Ovary (tissue), 7 donors: ENCODE measurements at regions not wholly inside any gene's neighbourhood (a gene's known extent, or its start where the extent isn't known, plus 50 kb on each side); places are given as distances from the start of the nearest gene placed in this dataset.

Source experiments
- DNase-seq, 5 donors: peaks; one replicate each; pipeline ENCODE4 v3.0.0-alpha.2; 2019 to 2020
- H3K27ac ChIP-seq, 2 donors: fragments of 200-600 bp; one replicate each; pipeline versions ENCODE4 v1.5.1 to v1.8.0; 2019 to 2022
- H3K27me3 ChIP-seq: fragments of 200-600 bp; one replicate; pipeline ENCODE4 v1.8.0; 2022
- H3K36me3 ChIP-seq: fragments of 200-600 bp; sonication (generic); one replicate; pipeline ENCODE4 v1.5.1; 2019
- H3K4me1 ChIP-seq: one replicate; pipeline ENCODE4 v1.8.1; 2013; ENCODE audit warnings: mild to moderate bottlenecking, moderate library complexity; ENCODE audit not compliant: insufficient read depth
- H3K4me3 ChIP-seq: fragments of 200-600 bp; sonication (generic); one replicate; pipeline ENCODE4 v1.5.1; 2017
- H3K9me3 ChIP-seq, 2 donors: fragments of 200-600 bp in 1 of 2; sonication (generic) in 1 of 2; one replicate each; pipeline versions ENCODE4 v1.5.1 to v1.8.1; 2013 to 2019; ENCODE audit warnings: mild to moderate bottlenecking in 1 of 2, moderate library complexity in 1 of 2
- CTCF ChIP-seq, 3 donors: fragments of 450-650 bp in 2 of 3; fragments of 200-600 bp in 1 of 3; IDR thresholded peaks; one replicate each; pipeline versions ENCODE4 v1.5.1 to v1.8.0; 2016 to 2022; ENCODE audit warnings: antibody characterized with exemption in 3 of 3, mild to moderate bottlenecking in 1 of 3
- EP300 ChIP-seq: sonication (generic); formaldehyde crosslinking; IDR thresholded peaks from one replicate; pipeline ENCODE4 v1.6.1; 2017; ENCODE audit warnings: antibody characterized with exemption
- POLR2A ChIP-seq: fragments of 450-650 bp; IDR thresholded peaks from one replicate; pipeline ENCODE4 v1.6.1; 2017; ENCODE audit warnings: antibody characterized with exemption, mild to moderate bottlenecking, moderate library complexity
- WGBS, 3 donors: extraction: QIAGEN DNeasy Blood & Tissue Kit in 1 of 3; methylation state at CpG; one replicate each; pipeline versions ENCODE4 v1.1.5 to v1.1.7; 2013 to 2017; 5-methylcytosine and 5-hydroxymethylcytosine counted together
- intact Hi-C, 4 donors: fragments of 100-400 bp; cut with DNase I; formaldehyde crosslinking; loops; one replicate each; pipeline versions ENCODE4 v1.11.0 to v1.15.1; 2022 to 2023
- donor health status: DM: no; HTN: no; CAD: no; lungs with moderate emphysema.
- donor health status: DM: no; HTN: no; CAD: no.
- donor health status: Bipolar disorder and iron deficiency.
- donor health status: DM: no; HTN: no; CAD: no.
- donor health status: DM: yes; HTN: yes; CAD: no.

GRCh38 chr2:14234911-14235310 is 397.6 kb upstream of the LRATD1 start:
- H3K9me3 ChIP-seq, result no peaks in the 10 kb centered on the region
- no peak overlapping the region for H3K27ac ChIP-seq
- intact Hi-C loops, result no loop called here
- no peaks in the 10 kb centered on the region for H3K4me1 ChIP-seq
- DNase-seq, result peak in 1 of 5 donors; percentile 13
- TF ChIP-seq POLR2A (no peak), CTCF (IDR thresholded peaks at IDR 0.05) (no peak), EP300 (no peak)
- no peaks in the 10 kb centered on the region for H3K27me3 ChIP-seq
- 47 to 68% (median 51%) methylated on average over 5 of the region's 5 CpGs for WGBS, 3 donors
- no peak overlapping the region for H3K4me3 ChIP-seq
- H3K36me3 ChIP-seq, result no peaks in the 10 kb centered on the region

GRCh38 chr2:14235667-14236066 is 396.9 kb upstream of the LRATD1 start:
- H3K36me3 ChIP-seq, result no peaks in the 10 kb centered on the region
- no peaks in the 10 kb centered on the region for H3K27me3 ChIP-seq
- WGBS, 3 donors, result 86 to 94% (median 86%) methylated on average over 3 of the region's 3 CpGs
- no peaks in the 10 kb centered on the region for H3K4me1 ChIP-seq
- no peaks in the 10 kb centered on the region for H3K9me3 ChIP-seq
- no peak overlapping the region for H3K4me3 ChIP-seq
- no peak overlapping the region for H3K27ac ChIP-seq
- DNase-seq, result no peak
- TF ChIP-seq CTCF (IDR thresholded peaks at IDR 0.05) (no peak), POLR2A (no peak), EP300 (no peak)
- intact Hi-C loops, result no loop called here

GRCh38 chr2:14237902-14238301 is 394.6 kb upstream of the LRATD1 start:
- Histone ChIP-seq H3K36me3 (no peaks in the 10 kb centered on the region), H3K4me3 (no peak overlapping the region), H3K27ac (no peak overlapping the region), H3K4me1 (no peaks in the 10 kb centered on the region), H3K9me3 (no peaks in the 10 kb centered on the region), H3K27me3 (no peaks in the 10 kb centered on the region)
- intact Hi-C loops, result no loop called here
- no peak for DNase-seq
- TF ChIP-seq POLR2A (no peak), EP300 (no peak)
- WGBS, 3 donors, result 90 to 97% (median 95%) methylated on average over 1 of the region's 1 CpG

- Histone ChIP-seq H3K27ac (no peak overlapping the region), H3K4me1 (no peaks in the 10 kb centered on the region), H3K27me3 (no peaks in the 10 kb centered on the region), H3K4me3 (no peak overlapping the region), H3K36me3 (no peaks in the 10 kb centered on the region), H3K9me3 (no peaks in the 10 kb centered on the region)
- 91 to 96% (median 94%) methylated on average over 3 of the region's 3 CpGs for WGBS, 3 donors
- TF ChIP-seq POLR2A, result no peak
- TF ChIP-seq CTCF (IDR thresholded peaks at IDR 0.05), result no peak
- TF ChIP-seq EP300, result no peak
- no peak for DNase-seq
- intact Hi-C loops, result no loop called here
Measured at GRCh38 chr2:14239605-14240004, 392.9 kb upstream of the LRATD1 start.

GRCh38 chr2:14240868-14241267 is 391.6 kb upstream of the LRATD1 start:
- intact Hi-C loops, result no loop called here
- no peaks in the 10 kb centered on the region for H3K9me3 ChIP-seq
- H3K36me3 ChIP-seq, result no peaks in the 10 kb centered on the region
- H3K4me1 ChIP-seq, result no peaks in the 10 kb centered on the region
- H3K27ac ChIP-seq, result no peak overlapping the region
- no peak for DNase-seq
- H3K4me3 ChIP-seq, result no peak overlapping the region
- TF ChIP-seq CTCF (IDR thresholded peaks at IDR 0.05) (no peak), EP300 (no peak), POLR2A (no peak)
- H3K27me3 ChIP-seq, result no peaks in the 10 kb centered on the region
- 70 to 76% (median 76%) methylated on average over 5 of the region's 5 CpGs for WGBS, 3 donors
